GM12878 (cell line): ENCODE measurements at regions not wholly inside any gene's neighbourhood (a gene's known extent, or its start where the extent isn't known, plus 50 kb on each side); places are given as distances from the start of the nearest gene placed in this dataset.

Source experiments
- CEBPB ChIP-seq, 2 experiments: fragments of 150-350 bp in 1 of 2; IDR thresholded peaks; 2 replicates each; pipeline ENCODE4 v1.6.1; 2012 to 2014; ENCODE audit warnings: low read depth in 2 of 2, low read length in 2 of 2, borderline replicate concordance in 1 of 2, inconsistent platforms in 1 of 2
- GABPA ChIP-seq: IDR thresholded peaks from 2 replicates; pipeline ENCODE4 v1.6.1; 2014; ENCODE audit warnings: antibody characterized with exemption, low read depth, mild to moderate bottlenecking, inconsistent platforms
- POLR2A ChIP-seq: IDR thresholded peaks from 2 replicates; pipeline ENCODE4 v1.6.1; 2011; ENCODE audit warnings: low read depth, mild to moderate bottlenecking, low read length
- SIX5 ChIP-seq: IDR thresholded peaks from 2 replicates; pipeline ENCODE4 v1.6.1; 2011; ENCODE audit warnings: mild to moderate bottlenecking, low read depth, low read length, moderate library complexity; ENCODE audit not compliant: severe bottlenecking

GRCh38 chr3:56903231-56903782 is 101.6 kb upstream of the ARHGEF3 start:
- TF ChIP-seq CEBPB (IDR thresholded peaks at IDR 0.05; ENCODE audit: borderline replicate concordance in 1 of 2, low read depth in 2 of 2, low read length in 2 of 2) = no peak
- TF ChIP-seq SIX5 = no peak
- TF ChIP-seq POLR2A = no peak
- no peak for TF ChIP-seq GABPA
